ENCODE measurements at regions not wholly inside any gene's neighbourhood (a gene's known extent, or its start where the extent isn't known, plus 50 kb on each side); places are given as distances from the start of the nearest gene placed in this dataset.

GRCh38 chr5:118711727-118712126 is 276.6 kb downstream of the DTWD2 start:
- peaks cover 1% of the 10 kb centered on the region for H3K9me3 Mint-ChIP-seq
- no peak overlapping the region for H3K27ac Mint-ChIP-seq
- POLR2A ChIA-PET: no interaction called here
- H3K4me3 Mint-ChIP-seq: no peak overlapping the region
- no peaks in the 10 kb centered on the region for H3K27me3 Mint-ChIP-seq
- ATAC-seq (ENCODE audit: low read depth) (no peak), DNase-seq (no peak)
- no peaks in the 10 kb centered on the region for H3K36me3 Mint-ChIP-seq
- H3K4me1 Mint-ChIP-seq: no peaks in the 10 kb centered on the region

- Mint-ChIP-seq H3K9me3 (peaks cover 8% of the 10 kb centered on the region), H3K27me3 (no peaks in the 10 kb centered on the region), H3K27ac (no peak overlapping the region), H3K4me1 (no peaks in the 10 kb centered on the region), H3K36me3 (peaks cover 1% of the 10 kb centered on the region), H3K4me3 (no peak overlapping the region)
- POLR2A ChIA-PET: no interaction called here
- ATAC-seq (ENCODE audit: low read depth): no peak
- DNase-seq: no peak
These were observed 282.2 kb downstream of the DTWD2 start for GRCh38 chr5:118705959-118706667.

DNA sequence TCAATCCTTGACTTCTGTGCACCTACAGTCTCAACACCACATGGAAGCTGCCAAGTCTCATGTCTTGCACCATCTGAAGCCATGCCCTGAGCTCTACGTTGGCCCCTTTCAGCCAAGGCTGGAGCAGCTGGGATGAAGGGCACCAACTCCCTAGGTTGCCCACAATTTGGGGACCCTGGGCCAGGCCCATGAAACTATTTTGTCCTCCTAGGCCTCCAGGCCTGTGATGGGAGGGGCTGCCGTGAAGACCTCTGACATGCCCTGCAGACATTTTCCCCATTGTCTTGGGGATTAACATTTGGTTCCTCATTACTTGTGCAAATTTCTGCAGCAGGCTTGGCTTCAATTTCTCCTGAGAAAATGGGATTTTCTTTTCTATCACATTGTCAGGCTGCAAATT is 285.1 kb downstream of the DTWD2 start:
- Mint-ChIP-seq H3K36me3 (peaks cover 1% of the 10 kb centered on the region), H3K4me3 (no peak overlapping the region), H3K27me3 (no peaks in the 10 kb centered on the region), H3K4me1 (no peaks in the 10 kb centered on the region), H3K9me3 (peaks cover 8% of the 10 kb centered on the region), H3K27ac (no peak overlapping the region)
- POLR2A ChIA-PET: no interaction called here
- ATAC-seq (ENCODE audit: low read depth): no peak
- no peak for DNase-seq

GRCh38 chr5:118701791-118702190 is 286.6 kb downstream of the DTWD2 start:
- DNase-seq (no peak), ATAC-seq (ENCODE audit: low read depth) (no peak)
- H3K36me3 Mint-ChIP-seq: peaks cover 1% of the 10 kb centered on the region
- no peak overlapping the region for H3K27ac Mint-ChIP-seq
- H3K4me3 Mint-ChIP-seq: no peak overlapping the region
- H3K27me3 Mint-ChIP-seq: no peaks in the 10 kb centered on the region
- POLR2A ChIA-PET: no interaction called here
- no peaks in the 10 kb centered on the region for H3K4me1 Mint-ChIP-seq
- peaks cover 8% of the 10 kb centered on the region for H3K9me3 Mint-ChIP-seq

- no peak for DNase-seq
- no peak for ATAC-seq (ENCODE audit: low read depth)
- peaks cover 1% of the 10 kb centered on the region for H3K36me3 Mint-ChIP-seq
- POLR2A ChIA-PET: no interaction called here
- no peaks in the 10 kb centered on the region for H3K27me3 Mint-ChIP-seq
- H3K4me1 Mint-ChIP-seq: no peaks in the 10 kb centered on the region
- H3K4me3 Mint-ChIP-seq: no peak overlapping the region
- peaks cover 5% of the 10 kb centered on the region for H3K9me3 Mint-ChIP-seq
- no peak overlapping the region for H3K27ac Mint-ChIP-seq
These were observed 287.8 kb downstream of the DTWD2 start for GRCh38 chr5:118700510-118700909.

- Mint-ChIP-seq H3K9me3 (peaks cover 3% of the 10 kb centered on the region), H3K27ac (no peak overlapping the region)
These were observed 289.6 kb downstream of the DTWD2 start for GRCh38 chr5:118698774-118699173.

DNA sequence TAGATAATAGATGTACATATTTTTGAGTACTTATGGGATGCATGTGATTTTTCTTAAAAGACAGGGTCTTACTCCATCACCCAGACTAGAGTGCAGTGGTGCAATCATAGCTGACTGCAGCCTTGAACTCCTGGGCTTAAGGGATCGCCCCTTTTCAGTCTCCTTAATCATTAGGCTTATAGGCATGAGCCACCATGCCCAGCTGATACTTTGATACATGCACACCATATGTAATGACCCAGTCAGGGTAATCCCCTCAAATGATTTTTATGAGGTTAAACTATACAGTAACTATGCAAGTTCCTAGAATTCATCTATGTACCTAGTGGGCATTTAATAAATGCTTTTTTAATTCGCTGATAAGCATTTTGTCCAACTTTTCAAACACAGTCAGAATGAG is 292.3 kb downstream of the DTWD2 start:
- H3K4me1 Mint-ChIP-seq: no peaks in the 10 kb centered on the region
- H3K36me3 Mint-ChIP-seq: no peaks in the 10 kb centered on the region
- DNase-seq: no peak
- no peak for ATAC-seq (ENCODE audit: low read depth)
- no peak overlapping the region for H3K4me3 Mint-ChIP-seq
- H3K27me3 Mint-ChIP-seq: no peaks in the 10 kb centered on the region
- H3K27ac Mint-ChIP-seq: no peak overlapping the region
- H3K9me3 Mint-ChIP-seq: no peaks in the 10 kb centered on the region
- POLR2A ChIA-PET: no interaction called here

More at GRCh38 chr5:118698774-118699173, 289.6 kb downstream of the DTWD2 start:
- Mint-ChIP-seq H3K4me3 (no peak overlapping the region), H3K4me1 (no peaks in the 10 kb centered on the region), H3K36me3 (no peaks in the 10 kb centered on the region), H3K27me3 (no peaks in the 10 kb centered on the region)
- POLR2A ChIA-PET: no interaction called here
- ATAC-seq (ENCODE audit: low read depth) (no peak), DNase-seq (no peak)

- no peak overlapping the region for H3K27ac Mint-ChIP-seq
- H3K9me3 Mint-ChIP-seq: no peaks in the 10 kb centered on the region
- POLR2A ChIA-PET: no interaction called here
- no peak overlapping the region for H3K4me3 Mint-ChIP-seq
- no peaks in the 10 kb centered on the region for H3K36me3 Mint-ChIP-seq
- ATAC-seq (ENCODE audit: low read depth) (no peak), DNase-seq (no peak)
- no peaks in the 10 kb centered on the region for H3K27me3 Mint-ChIP-seq
- H3K4me1 Mint-ChIP-seq: no peaks in the 10 kb centered on the region
These were observed 295.5 kb downstream of the DTWD2 start for GRCh38 chr5:118692811-118693342.

DNA sequence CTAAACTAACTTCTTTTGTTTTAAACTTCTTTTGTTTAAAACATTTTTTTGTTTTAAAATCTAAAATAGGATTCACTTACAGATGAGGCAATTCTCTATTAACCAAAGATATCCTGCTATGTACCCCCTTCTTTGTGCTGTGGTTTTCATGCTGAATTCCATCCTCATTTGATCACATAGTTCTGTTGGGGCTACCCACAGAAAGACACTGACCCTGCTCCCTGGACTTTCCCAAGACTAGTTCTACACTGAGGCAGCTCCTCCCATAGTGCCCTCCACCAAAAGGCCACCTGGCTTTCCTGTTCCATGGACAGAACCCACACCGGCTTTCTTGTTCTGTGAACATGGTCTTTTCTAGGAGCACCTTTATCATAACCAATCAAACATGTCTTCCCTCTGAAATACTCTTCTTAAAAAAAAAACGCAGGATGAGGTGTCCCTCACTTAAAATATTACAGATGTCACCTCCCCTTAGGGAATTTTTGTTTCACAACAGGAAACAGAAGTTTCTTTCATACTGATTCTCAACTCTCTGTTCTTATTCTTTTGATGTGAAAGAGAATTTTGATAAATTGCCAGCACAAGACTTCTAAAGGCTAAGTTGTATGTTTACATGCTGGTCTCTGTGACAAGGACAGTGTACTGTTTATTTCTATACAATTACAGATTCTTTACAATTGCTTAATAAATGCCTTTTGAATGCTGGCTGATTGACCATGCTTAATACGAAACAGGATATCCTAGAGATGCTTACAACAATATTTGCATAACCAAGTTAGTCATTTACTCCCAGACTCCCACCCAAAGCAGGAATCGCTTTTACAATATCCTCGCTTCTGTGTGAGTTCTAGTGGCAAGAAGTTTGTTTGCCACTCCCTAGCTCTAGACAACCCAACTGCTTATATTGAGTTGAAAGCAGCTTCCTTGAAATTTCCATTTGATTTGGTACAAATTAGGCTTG is 300.4 kb downstream of the DTWD2 start:
- no peak overlapping the region for H3K27ac Mint-ChIP-seq
- H3K4me3 Mint-ChIP-seq: no peak overlapping the region
- no peaks in the 10 kb centered on the region for H3K9me3 Mint-ChIP-seq
- no peaks in the 10 kb centered on the region for H3K27me3 Mint-ChIP-seq
- POLR2A ChIA-PET: no interaction called here
- DNase-seq: no peak
- ATAC-seq (ENCODE audit: low read depth): no peak
- no peaks in the 10 kb centered on the region for H3K4me1 Mint-ChIP-seq
- H3K36me3 Mint-ChIP-seq: no peaks in the 10 kb centered on the region

DNA sequence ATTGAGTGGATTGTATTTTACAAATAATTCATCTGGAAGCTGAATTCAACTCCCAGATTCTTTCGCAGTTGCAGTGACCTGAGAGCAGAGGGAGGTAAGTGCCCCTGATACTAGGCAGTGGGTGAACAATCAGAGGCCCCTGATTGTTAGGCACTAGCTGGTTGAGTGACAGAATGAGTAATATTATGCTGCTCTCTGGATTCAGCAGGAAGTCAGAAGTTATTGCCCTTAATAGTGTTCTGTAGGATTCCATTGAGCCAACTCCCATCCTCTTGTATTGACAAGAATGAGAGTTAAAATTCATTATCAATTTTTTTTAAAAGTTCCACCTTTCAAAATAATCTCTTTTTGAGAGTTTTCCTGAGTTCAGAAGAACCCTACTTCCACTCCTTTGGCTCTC is 301.2 kb downstream of the DTWD2 start:
- POLR2A ChIA-PET: no interaction called here
- ATAC-seq (ENCODE audit: low read depth): no peak
- no peaks in the 10 kb centered on the region for H3K4me1 Mint-ChIP-seq
- H3K27me3 Mint-ChIP-seq: no peaks in the 10 kb centered on the region
- no peak overlapping the region for H3K4me3 Mint-ChIP-seq
- H3K27ac Mint-ChIP-seq: no peak overlapping the region
- H3K36me3 Mint-ChIP-seq: no peaks in the 10 kb centered on the region
- no peaks in the 10 kb centered on the region for H3K9me3 Mint-ChIP-seq
- DNase-seq: no peak

DNA sequence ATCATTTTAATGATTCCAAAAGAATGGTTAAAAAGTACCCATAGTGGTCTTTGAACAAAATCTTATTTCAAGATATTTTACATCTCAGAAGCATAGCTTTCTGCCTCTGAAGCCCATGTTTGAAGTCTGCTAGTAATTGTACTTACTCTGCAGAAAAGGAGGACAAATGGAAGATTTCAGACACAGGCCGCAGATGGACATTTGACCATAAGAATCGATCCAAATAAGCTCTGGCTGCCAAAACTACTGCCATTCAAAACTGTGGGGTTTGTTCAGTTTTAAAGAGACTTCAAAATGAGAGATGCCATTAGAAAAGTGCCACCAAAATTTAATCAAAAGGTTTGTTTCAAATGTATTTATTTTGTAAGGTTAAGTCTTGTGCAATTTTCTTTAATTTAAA is 306.7 kb downstream of the DTWD2 start:
- POLR2A ChIA-PET: no interaction called here
- ATAC-seq (ENCODE audit: low read depth) (no peak), DNase-seq (no peak)
- Mint-ChIP-seq H3K4me1 (no peaks in the 10 kb centered on the region), H3K9me3 (no peaks in the 10 kb centered on the region), H3K36me3 (no peaks in the 10 kb centered on the region), H3K4me3 (no peak overlapping the region), H3K27ac (no peak overlapping the region), H3K27me3 (no peaks in the 10 kb centered on the region)

DNA sequence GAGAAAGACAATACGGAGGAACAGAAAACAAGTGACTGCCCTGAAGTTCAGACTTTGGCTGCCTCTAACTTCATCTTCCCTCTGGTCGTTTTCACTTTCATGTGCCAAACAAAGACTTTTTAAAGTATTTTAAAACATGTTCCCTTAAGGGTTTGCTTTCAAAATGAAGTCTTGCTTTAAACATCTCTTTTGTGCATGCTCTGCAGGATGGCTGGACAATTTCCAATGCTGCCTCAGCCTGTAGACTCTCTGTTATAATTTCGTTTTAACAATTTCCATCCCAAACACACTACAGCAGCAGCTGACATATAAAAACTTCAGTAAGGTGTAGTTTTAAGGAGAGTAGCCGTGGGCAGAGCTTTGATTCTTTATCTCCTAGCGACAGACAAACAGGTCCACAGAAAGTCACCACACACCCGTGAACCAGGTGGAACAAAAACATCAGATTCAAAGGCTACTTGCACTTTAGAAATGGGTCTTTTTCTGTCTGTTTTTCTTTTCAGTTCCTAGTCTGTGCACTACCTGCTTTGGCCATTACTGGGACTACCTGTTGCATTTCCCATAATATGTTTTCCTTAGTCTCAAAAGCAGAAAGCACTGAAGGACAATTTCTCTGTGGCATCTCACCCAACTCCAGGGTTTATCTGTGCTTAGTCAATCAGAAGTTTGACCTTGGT is 308.9 kb downstream of the DTWD2 start:
- ATAC-seq (ENCODE audit: low read depth) (no peak), DNase-seq (no peak)
- Mint-ChIP-seq H3K4me1 (no peaks in the 10 kb centered on the region), H3K36me3 (no peaks in the 10 kb centered on the region), H3K27me3 (no peaks in the 10 kb centered on the region), H3K4me3 (no peak overlapping the region), H3K27ac (no peak overlapping the region), H3K9me3 (no peaks in the 10 kb centered on the region)
- POLR2A ChIA-PET: no interaction called here

- ATAC-seq (ENCODE audit: low read depth): no peak
- DNase-seq: no peak
- POLR2A ChIA-PET: no interaction called here
- Mint-ChIP-seq H3K27ac (no peak overlapping the region), H3K27me3 (no peaks in the 10 kb centered on the region), H3K4me3 (no peak overlapping the region), H3K36me3 (no peaks in the 10 kb centered on the region), H3K4me1 (no peaks in the 10 kb centered on the region), H3K9me3 (no peaks in the 10 kb centered on the region)
These were observed 309.6 kb downstream of the DTWD2 start for GRCh38 chr5:118678746-118679145.
